GM19025 (cell line): ENCODE measurements at regions not wholly inside any gene's neighbourhood (a gene's known extent, or its start where the extent isn't known, plus 50 kb on each side); places are given as distances from the start of the nearest gene placed in this dataset.

Source experiments
- ATAC-seq: cut with Tn5 transposase; IDR thresholded peaks from one replicate; pipeline ENCODE4 v1.9.1; 2021; ENCODE audit warnings: mild to moderate bottlenecking, low read depth, moderate library complexity; ENCODE audit not compliant: unreplicated experiment

GRCh38 chr10:60728056-60728455, 50.2 kb upstream of the CDK1 start:
- ATAC-seq: no peak

GRCh38 chr10:60726257-60726656, 52.0 kb upstream of the CDK1 start:
- no peak for ATAC-seq

GRCh38 chr10:60722623-60723022, 55.7 kb upstream of the CDK1 start:
- no peak for ATAC-seq

GRCh38 chr10:60719721-60720120, 58.6 kb upstream of the CDK1 start:
- ATAC-seq: no peak

- no peak for ATAC-seq
These were observed 59.4 kb upstream of the CDK1 start for GRCh38 chr10:60718886-60719285.

- ATAC-seq: peak; percentile 74
These were observed 60.4 kb upstream of the CDK1 start for GRCh38 chr10:60717852-60718251.

- ATAC-seq: no peak
These were observed 64.0 kb upstream of the CDK1 start for GRCh38 chr10:60714233-60714632.

- no peak for ATAC-seq
These were observed 66.8 kb upstream of the CDK1 start for GRCh38 chr10:60711496-60711895.

GRCh38 chr10:60710041-60710440, 68.2 kb upstream of the CDK1 start:
- ATAC-seq: no peak

- ATAC-seq: no peak
These were observed 69.6 kb upstream of the CDK1 start for GRCh38 chr10:60708666-60709065.

- ATAC-seq: no peak
These were observed 70.4 kb upstream of the CDK1 start for GRCh38 chr10:60707841-60708240.

GRCh38 chr10:60706146-60706545, 72.1 kb upstream of the CDK1 start:
- ATAC-seq: no peak

GRCh38 chr10:60705376-60705775, 72.9 kb upstream of the CDK1 start:
- no peak for ATAC-seq

- no peak for ATAC-seq
These were observed 73.8 kb upstream of the CDK1 start for GRCh38 chr10:60704471-60704870.

- ATAC-seq: no peak
These were observed 74.8 kb upstream of the CDK1 start for GRCh38 chr10:60703266-60704041.

GRCh38 chr10:60687679-60688078, 90.6 kb upstream of the CDK1 start:
- no peak for ATAC-seq

GRCh38 chr10:60684091-60684490, 94.2 kb upstream of the CDK1 start:
- no peak for ATAC-seq

GRCh38 chr10:60681103-60681502, 97.2 kb upstream of the CDK1 start:
- ATAC-seq: no peak

GRCh38 chr10:60679388-60679990, 98.8 kb upstream of the CDK1 start:
- ATAC-seq: no peak

- ATAC-seq: no peak
These were observed 99.3 kb upstream of the CDK1 start for GRCh38 chr10:60678978-60679377.

GRCh38 chr10:60677531-60678129, 100.6 kb upstream of the CDK1 start:
- no peak for ATAC-seq

- ATAC-seq: no peak
These were observed 103.0 kb upstream of the CDK1 start for GRCh38 chr10:60675236-60675635.
